GM12878 (cell line): ENCODE measurements at regions not wholly inside any gene's neighbourhood (a gene's known extent, or its start where the extent isn't known, plus 50 kb on each side); places are given as distances from the start of the nearest gene placed in this dataset.
"Not testable (repeated sequence)": the region's sequence is repeated elsewhere in the genome, so short reads cannot be mapped to it uniquely, and the experiment has no call there.

Experiments
- ATAC-seq: fragments of 200-7000 bp; cut with Tn5 transposase; 3 replicates; pipeline ENCODE4 v1.9.1; 2020; ENCODE audit warnings: mild to moderate bottlenecking, moderate library complexity
- BruUV-seq: library from RNA; stranded (reverse); fragments of 400-500 nt; replicated peaks from 2 replicates; lab custom pipeline; 2021; lab: Mats Ljungman, UMichigan
- CTCF ChIA-PET: fragments of 300-600 bp; sonication (Branson Sonifier 250); formaldehyde crosslinking; extraction: SDS; loops from one replicate; lab custom pipeline; 2021; ENCODE audit warnings: inconsistent platforms; lab: Yijun Ruan, JAX
- POLR2A ChIA-PET: fragments of 350-600 bp; formaldehyde crosslinking; extraction: SDS; loops from one replicate; lab custom pipeline; 2021; ENCODE audit warnings: inconsistent platforms; lab: Charles Lee
- RAD21 ChIA-PET: fragments of 300-600 bp; sonication (Branson Sonifier 250); formaldehyde crosslinking; loops from one replicate; lab custom pipeline; 2023; ENCODE audit warnings: antibody characterized with exemption; ENCODE audit not compliant: unreplicated experiment; lab: Charles Lee
- SMC1A ChIA-PET: fragments of 300-600 bp; sonication (Branson Sonifier 250); formaldehyde crosslinking; loops from one replicate; lab custom pipeline; 2023; ENCODE audit not compliant: unreplicated experiment, uncharacterized antibody; lab: Charles Lee
- DNase-seq: peaks from one replicate; pipeline ENCODE4 v3.0.0-alpha.2; 2011; ENCODE audit warnings: low read depth, low spot score
- FAIRE-seq: peaks from 3 replicates; lab custom pipeline; 2011; peaks lifted over from hg19 to GRCh38; lab: Jason Lieb, UNC
- H2AFZ ChIP-seq: 2 replicates; pipeline ENCODE4 v1.6.0; 2011; ENCODE audit warnings: low read depth, low read length, control low read depth; ENCODE audit not compliant: control insufficient read depth
- H3K27ac ChIP-seq: 2 replicates; pipeline ENCODE4 v1.5.1; 2011; ENCODE audit warnings: control low read depth; ENCODE audit not compliant: control insufficient read depth, insufficient read depth
- H3K27me3 ChIP-seq, 2 experiments: replicated peaks in 1 of 2; 2 replicates each; pipeline versions ENCODE4 v1.6.0 to v1.6.1; 2011; ENCODE audit warnings: low read length in 1 of 2; ENCODE audit not compliant: control insufficient read depth in 2 of 2, insufficient read depth in 2 of 2
- H3K36me3 ChIP-seq, 2 experiments: 2 replicates each; pipeline ENCODE4 v1.5.1; 2011; ENCODE audit warnings: low read length in 1 of 2; ENCODE audit not compliant: control insufficient read depth in 2 of 2, insufficient read depth in 2 of 2
- H3K4me1 ChIP-seq: 2 replicates; pipeline ENCODE4 v1.6.1; 2011; ENCODE audit warnings: mild to moderate bottlenecking, low read length, moderate library complexity, mixed read lengths; ENCODE audit not compliant: control insufficient read depth, insufficient read depth
- H3K4me2 ChIP-seq: 2 replicates; pipeline ENCODE4 v1.6.0; 2011; ENCODE audit warnings: control low read depth; ENCODE audit not compliant: control insufficient read depth, insufficient read depth
- H3K4me3 ChIP-seq: fragments of 200-600 bp; sonication (generic); 2 replicates; pipeline ENCODE4 v1.5.1; 2016
- H3K79me2 ChIP-seq: 2 replicates; pipeline ENCODE4 v1.6.0; 2011; ENCODE audit warnings: low read length; ENCODE audit not compliant: control insufficient read depth, insufficient read depth
- H3K9ac ChIP-seq: 2 replicates; pipeline ENCODE4 v1.8.0; 2011; ENCODE audit warnings: low read length, control low read depth, mixed read lengths; ENCODE audit not compliant: control insufficient read depth, insufficient read depth
- H3K9me3 ChIP-seq: replicated peaks from 3 replicates; pipeline ENCODE4 v1.5.1; 2011; ENCODE audit warnings: mild to moderate bottlenecking, low read length; ENCODE audit not compliant: control insufficient read depth, insufficient read depth
- H4K20me1 ChIP-seq: 2 replicates; pipeline ENCODE4 v1.6.0; 2011; ENCODE audit not compliant: control insufficient read depth, insufficient read depth
- CHD2 ChIP-seq: IDR thresholded peaks from 2 replicates; pipeline ENCODE4 v1.6.1; 2011; ENCODE audit warnings: low read depth, low read length, improper control_type of control experiment, borderline replicate concordance
- DPF2 ChIP-seq: fragments of 450-650 bp; IDR thresholded peaks from 2 replicates; pipeline ENCODE4 v1.6.1; 2017; ENCODE audit warnings: mild to moderate bottlenecking
- ELK1 ChIP-seq: IDR thresholded peaks from 2 replicates; pipeline ENCODE4 v1.6.1; 2012; ENCODE audit warnings: low read depth, low read length, improper control_type of control experiment
- FOXM1 ChIP-seq: IDR thresholded peaks from 2 replicates; pipeline ENCODE4 v1.6.1; 2012; ENCODE audit warnings: low read depth, mild to moderate bottlenecking, inconsistent platforms, low read length, moderate library complexity
- GABPA ChIP-seq: IDR thresholded peaks from 2 replicates; pipeline ENCODE4 v1.6.1; 2014; ENCODE audit warnings: antibody characterized with exemption, low read depth, mild to moderate bottlenecking, inconsistent platforms
- HCFC1 ChIP-seq: fragments of 150-350 bp; IDR thresholded peaks from 2 replicates; pipeline ENCODE4 v1.6.1; 2014; ENCODE audit warnings: low read length
- REST ChIP-seq: IDR thresholded peaks from 2 replicates; pipeline ENCODE4 v1.6.1; 2012; ENCODE audit warnings: mild to moderate bottlenecking, low read depth, low read length
- SRF ChIP-seq, 2 experiments: IDR thresholded peaks; 2 replicates each; pipeline ENCODE4 v1.6.1; 2011; ENCODE audit warnings: low read depth in 2 of 2, low read length in 2 of 2, mild to moderate bottlenecking in 1 of 2, moderate library complexity in 1 of 2
- SUZ12 ChIP-seq: fragments of 200-600 bp; sonication (generic); IDR thresholded peaks from one replicate; pipeline ENCODE4 v1.6.1; 2018; ENCODE audit warnings: antibody characterized with exemption, mild to moderate bottlenecking; ENCODE audit not compliant: unreplicated experiment
- YY1 ChIP-seq: IDR thresholded peaks from 2 replicates; pipeline ENCODE4 v1.6.1; 2011; ENCODE audit warnings: low read depth, mild to moderate bottlenecking, low read length
- WGBS: methylation state at CpG from one replicate; pipeline ENCODE4 v1.1.6; 2016; ENCODE audit warnings: low lambda C conversion rate; ENCODE audit not compliant: insufficient replicate concordance, insufficient coverage; ENCODE audit errors: missing lambda C conversion rate; 5-methylcytosine and 5-hydroxymethylcytosine counted together
- in situ Hi-C: fragments of 300-500 bp; cut with MboI; formaldehyde crosslinking; loops from 9 replicates; pipeline ENCODE4 v1.14.3; 2018; ENCODE audit warnings: mixed read lengths
- intact Hi-C: fragments of 100-400 bp; cut with micrococcal nuclease; formaldehyde crosslinking; loops from one replicate; pipeline ENCODE4 v1.14.2; 2022; ENCODE audit not compliant: unreplicated experiment
- TF ChIP-seq, protein P1 (sequence below): fragments of 450-650 bp; formaldehyde crosslinking; IDR thresholded peaks from 2 replicates; pipeline ENCODE4 v1.5.0; 2022; ENCODE audit warnings: mild to moderate bottlenecking, missing genetic modification characterization

DNA sequence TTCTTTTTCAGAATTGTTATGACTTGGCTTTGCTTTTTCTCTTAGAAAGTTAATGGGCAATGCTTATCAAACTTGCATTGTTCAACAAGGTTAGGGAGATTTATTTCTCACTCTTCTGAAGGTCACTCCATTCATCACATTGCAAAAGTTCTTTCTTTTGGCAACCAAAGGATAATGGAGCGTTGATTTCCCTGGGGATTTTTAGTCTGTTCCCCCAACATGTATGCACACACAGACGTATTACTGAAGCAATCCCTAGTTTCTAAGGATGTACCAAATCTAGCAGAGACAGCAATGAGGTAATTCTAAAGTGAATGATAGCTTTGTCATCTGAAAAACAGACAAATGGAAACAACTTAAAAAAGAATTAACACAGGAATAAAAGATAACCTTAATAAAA is 349.1 kb downstream of the NYAP2 start:
- CTCF ChIA-PET, result no interaction called here
- BruUV-seq, result no TSS peak
- no peak overlapping the region for H2AFZ ChIP-seq
- H3K4me1 ChIP-seq, result no peaks in the 10 kb centered on the region
- no peak for TF ChIP-seq GABPA
- no peak for TF ChIP-seq SUZ12
- no peak for TF ChIP-seq CHD2
- no peak for TF ChIP-seq FOXM1
- TF ChIP-seq HCFC1, result no peak
- no peak for TF ChIP-seq SRF (IDR thresholded peaks at IDR 0.05; ENCODE audit: low read depth in 2 of 2, low read length in 2 of 2)
- TF ChIP-seq ELK1, result no peak
- no peak for TF ChIP-seq YY1
- no peak for TF ChIP-seq DPF2
- TF ChIP-seq REST, result no peak
- TF ChIP-seq, protein P1, sequence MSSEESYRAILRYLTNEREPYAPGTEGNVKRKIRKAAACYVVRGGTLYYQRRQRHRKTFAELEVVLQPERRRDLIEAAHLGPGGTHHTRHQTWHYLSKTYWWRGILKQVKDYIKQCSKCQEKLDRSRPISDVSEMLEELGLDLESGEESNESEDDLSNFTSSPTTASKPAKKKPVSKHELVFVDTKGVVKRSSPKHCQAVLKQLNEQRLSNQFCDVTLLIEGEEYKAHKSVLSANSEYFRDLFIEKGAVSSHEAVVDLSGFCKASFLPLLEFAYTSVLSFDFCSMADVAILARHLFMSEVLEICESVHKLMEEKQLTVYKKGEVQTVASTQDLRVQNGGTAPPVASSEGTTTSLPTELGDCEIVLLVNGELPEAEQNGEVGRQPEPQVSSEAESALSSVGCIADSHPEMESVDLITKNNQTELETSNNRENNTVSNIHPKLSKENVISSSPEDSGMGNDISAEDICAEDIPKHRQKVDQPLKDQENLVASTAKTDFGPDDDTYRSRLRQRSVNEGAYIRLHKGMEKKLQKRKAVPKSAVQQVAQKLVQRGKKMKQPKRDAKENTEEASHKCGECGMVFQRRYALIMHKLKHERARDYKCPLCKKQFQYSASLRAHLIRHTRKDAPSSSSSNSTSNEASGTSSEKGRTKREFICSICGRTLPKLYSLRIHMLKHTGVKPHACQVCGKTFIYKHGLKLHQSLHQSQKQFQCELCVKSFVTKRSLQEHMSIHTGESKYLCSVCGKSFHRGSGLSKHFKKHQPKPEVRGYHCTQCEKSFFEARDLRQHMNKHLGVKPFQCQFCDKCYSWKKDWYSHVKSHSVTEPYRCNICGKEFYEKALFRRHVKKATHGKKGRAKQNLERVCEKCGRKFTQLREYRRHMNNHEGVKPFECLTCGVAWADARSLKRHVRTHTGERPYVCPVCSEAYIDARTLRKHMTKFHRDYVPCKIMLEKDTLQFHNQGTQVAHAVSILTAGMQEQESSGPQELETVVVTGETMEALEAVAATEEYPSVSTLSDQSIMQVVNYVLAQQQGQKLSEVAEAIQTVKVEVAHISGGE (CRISPR knock-in tag), result no peak
- TF ChIP-seq, all 136 proteins: peak for 0
- no peak for DNase-seq
- RAD21 ChIA-PET, result no interaction called here
- Histone ChIP-seq H3K4me2 (no peak overlapping the region), H3K9ac (no peak overlapping the region), H3K9me3 (no peaks in the 10 kb centered on the region), H4K20me1 (no peaks in the 10 kb centered on the region), H3K27me3 (no peaks in the 10 kb centered on the region), H3K27ac (no peak overlapping the region), H3K79me2 (no peaks in the 10 kb centered on the region), H3K36me3 (no peaks in the 10 kb centered on the region), H3K4me3 (no peak overlapping the region)
- intact Hi-C loops, result no loop called here
- 18% methylated on average over 2 of the region's 2 CpGs for WGBS
- no peak for ATAC-seq
- POLR2A ChIA-PET, result no interaction called here
- no peak for FAIRE-seq
- SMC1A ChIA-PET, result no interaction called here
- in situ Hi-C loops, result no loop called here

- H3K4me1 ChIP-seq, CTCF ChIA-PET, RAD21 ChIA-PET, H2AFZ ChIP-seq, H3K9me3 ChIP-seq, DNase-seq, H3K79me2 ChIP-seq, H3K4me3 ChIP-seq, FAIRE-seq, in situ Hi-C loops, POLR2A ChIA-PET, H3K27ac ChIP-seq, H3K27me3 ChIP-seq, SMC1A ChIA-PET, H3K4me2 ChIP-seq, H4K20me1 ChIP-seq, H3K9ac ChIP-seq, ATAC-seq, BruUV-seq, H3K36me3 ChIP-seq, intact Hi-C loops: not testable (repeated sequence)
- WGBS, result 92% methylated on average over 23 of the region's 35 CpGs
Measured at GRCh38 chr2:225743996-225744395, 344.5 kb downstream of the NYAP2 start.
